Breast epithelium (tissue), 4 donors: ENCODE measurements at regions not wholly inside any gene's neighbourhood (a gene's known extent, or its start where the extent isn't known, plus 50 kb on each side); places are given as distances from the start of the nearest gene placed in this dataset.

Experiments
- DNase-seq, 2 donors: peaks; one replicate each; pipeline ENCODE4 v3.0.0-alpha.2; 2019; ENCODE audit warnings: low spot score in 2 of 2
- H3K27ac ChIP-seq, 2 donors: fragments of 200-600 bp; sonication (generic) in 1 of 2; one replicate each; pipeline ENCODE4 v1.5.1; 2016 to 2019; ENCODE audit warnings: mild to moderate bottlenecking in 1 of 2
- H3K27me3 ChIP-seq, 2 donors: fragments of 200-600 bp; sonication (generic) in 1 of 2; one replicate each; pipeline versions ENCODE4 v1.5.1 to v1.6.0; 2017 to 2019; ENCODE audit warnings: control low read depth in 1 of 2, mild to moderate bottlenecking in 1 of 2
- H3K36me3 ChIP-seq: fragments of 200-600 bp; one replicate; pipeline ENCODE4 v1.5.1; 2019
- H3K4me1 ChIP-seq, 2 donors: fragments of 200-600 bp; sonication (generic); one replicate each; pipeline ENCODE4 v1.5.1; 2016 to 2019; ENCODE audit warnings: control low read depth in 1 of 2
- H3K4me3 ChIP-seq, 3 donors: fragments of 200-600 bp; sonication (generic); 1 replicate in 2 of 3; 2 replicates in 1 of 3; pipeline ENCODE4 v1.5.1; 2016 to 2019; ENCODE audit warnings: mild to moderate bottlenecking in 3 of 3, moderate library complexity in 2 of 3
- H3K9me3 ChIP-seq, 2 donors: fragments of 200-600 bp; sonication (generic) in 1 of 2; one replicate each; pipeline ENCODE4 v1.5.1; 2016 to 2019; ENCODE audit warnings: control low read depth in 1 of 2
- CTCF ChIP-seq, 3 donors: fragments of 450-650 bp; IDR thresholded peaks; one replicate each; pipeline ENCODE4 v1.5.1; 2016 to 2017; ENCODE audit warnings: antibody characterized with exemption in 3 of 3, mild to moderate bottlenecking in 3 of 3, moderate library complexity in 3 of 3
- POLR2A ChIP-seq: fragments of 450-650 bp; IDR thresholded peaks from one replicate; pipeline ENCODE4 v1.6.1; 2016; ENCODE audit warnings: antibody characterized with exemption, mild to moderate bottlenecking, moderate library complexity
- POLR2AphosphoS5 ChIP-seq, 3 donors: sonication (generic); formaldehyde crosslinking; IDR thresholded peaks; one replicate each; pipeline ENCODE4 v1.6.1; 2017; ENCODE audit warnings: antibody characterized with exemption in 3 of 3
- intact Hi-C: fragments of 100-400 bp; cut with DNase I; formaldehyde crosslinking; loops from one replicate; pipeline ENCODE4 v1.15.1; 2023; ENCODE audit warnings: low total_unique reads

- intact Hi-C loops, result loop anchor here (5.0 kb wide), 1 partner anchor 821 kb away; no protein-coding TSS in a partner anchor
- Histone ChIP-seq H3K36me3 (no peaks in the 10 kb centered on the region), H3K4me1 (no peaks in the 10 kb centered on the region), H3K9me3 (no peaks in the 10 kb centered on the region), H3K27ac (no peak overlapping the region), H3K27me3 (no peaks in the 10 kb centered on the region), H3K4me3 (no peak overlapping the region)
- DNase-seq, result no peak
- TF ChIP-seq CTCF (IDR thresholded peaks at IDR 0.05), result no peak
- no peak for TF ChIP-seq POLR2AphosphoS5 (IDR thresholded peaks at IDR 0.05)
- no peak for TF ChIP-seq POLR2A
Observed at GRCh38 chr6:22666021-22666420, 96.7 kb downstream of the HDGFL1 start.

GRCh38 chr6:22666586-22666985 lies 97.2 kb downstream of the HDGFL1 start:
- intact Hi-C loops, result loop anchor here (5.0 kb wide), 1 partner anchor 821 kb away; no protein-coding TSS in a partner anchor
- Histone ChIP-seq H3K27me3 (no peaks in the 10 kb centered on the region), H3K4me3 (no peak overlapping the region), H3K27ac (no peak overlapping the region), H3K9me3 (no peaks in the 10 kb centered on the region), H3K4me1 (no peaks in the 10 kb centered on the region), H3K36me3 (no peaks in the 10 kb centered on the region)
- no peak for DNase-seq
- TF ChIP-seq POLR2AphosphoS5 (IDR thresholded peaks at IDR 0.05), result no peak
- no peak for TF ChIP-seq POLR2A
- TF ChIP-seq CTCF (IDR thresholded peaks at IDR 0.05), result no peak

GRCh38 chr6:22667855-22668254 lies 98.5 kb downstream of the HDGFL1 start:
- Histone ChIP-seq H3K9me3 (no peaks in the 10 kb centered on the region), H3K27ac (peak overlapping the region; percentile 41 to 55), H3K4me1 (no peaks in the 10 kb centered on the region), H3K4me3 (no peak overlapping the region), H3K36me3 (no peaks in the 10 kb centered on the region), H3K27me3 (no peaks in the 10 kb centered on the region)
- TF ChIP-seq POLR2AphosphoS5 (IDR thresholded peaks at IDR 0.05) (no peak), CTCF (IDR thresholded peaks at IDR 0.05) (no peak), POLR2A (no peak)
- no peak for DNase-seq
- intact Hi-C loops, result loop anchor here (5.0 kb wide), 1 partner anchor 819 kb away; no protein-coding TSS in a partner anchor

- Histone ChIP-seq H3K4me3 (no peak overlapping the region), H3K4me1 (no peaks in the 10 kb centered on the region), H3K27me3 (no peaks in the 10 kb centered on the region), H3K27ac (peak overlapping the region; percentile 41 to 55), H3K9me3 (no peaks in the 10 kb centered on the region), H3K36me3 (no peaks in the 10 kb centered on the region)
- intact Hi-C loops, result loop anchor here (5.0 kb wide), 1 partner anchor 819 kb away; no protein-coding TSS in a partner anchor
- no peak for DNase-seq
- TF ChIP-seq POLR2A (no peak), CTCF (IDR thresholded peaks at IDR 0.05) (no peak), POLR2AphosphoS5 (IDR thresholded peaks at IDR 0.05) (no peak)
Observed at GRCh38 chr6:22668307-22668706, 98.9 kb downstream of the HDGFL1 start.

GRCh38 chr6:22668717-22669116 lies 99.4 kb downstream of the HDGFL1 start:
- H3K27ac ChIP-seq, result peak overlapping the region in 1 of 2 donors; percentile 41
- H3K36me3 ChIP-seq, result no peaks in the 10 kb centered on the region
- H3K27me3 ChIP-seq, result no peaks in the 10 kb centered on the region
- H3K9me3 ChIP-seq, result no peaks in the 10 kb centered on the region
- H3K4me1 ChIP-seq, result no peaks in the 10 kb centered on the region
- no peak for TF ChIP-seq POLR2A
- no peak for TF ChIP-seq CTCF (IDR thresholded peaks at IDR 0.05)
- no peak for TF ChIP-seq POLR2AphosphoS5 (IDR thresholded peaks at IDR 0.05)
- intact Hi-C loops, result loop anchor here (5.0 kb wide), 1 partner anchor 819 kb away; no protein-coding TSS in a partner anchor
- DNase-seq, result no peak
- no peak overlapping the region for H3K4me3 ChIP-seq
